Cerebellar cortex (tissue), 1 donor: ENCODE measurements at regions not wholly inside any gene's neighbourhood (a gene's known extent, or its start where the extent isn't known, plus 50 kb on each side); places are given as distances from the start of the nearest gene placed in this dataset.

Source experiments
- DNase-seq: peaks from one replicate; pipeline ENCODE4 v3.0.0-alpha.2; 2015; ENCODE audit warnings: low spot score

DNA sequence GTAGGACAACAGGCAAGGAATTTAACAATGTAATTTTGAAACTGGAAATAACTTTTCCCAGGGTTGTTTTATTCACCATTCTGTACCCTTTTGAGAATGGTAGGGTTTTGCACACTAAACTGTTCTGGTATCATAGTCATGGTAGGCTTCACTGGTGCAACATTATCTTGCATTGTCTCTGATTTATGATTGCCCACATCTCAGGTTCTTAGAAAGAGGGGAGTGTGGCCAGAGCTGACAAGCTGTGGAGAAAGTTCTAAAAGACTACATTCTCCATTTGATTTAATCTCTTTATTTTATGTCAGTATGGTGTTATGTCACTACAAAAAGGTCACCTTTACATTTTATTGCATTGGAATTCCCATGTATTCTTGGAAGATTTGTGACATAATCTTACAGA lies 447.3 kb downstream of the GRIA2 start:
- no peak for DNase-seq

DNA sequence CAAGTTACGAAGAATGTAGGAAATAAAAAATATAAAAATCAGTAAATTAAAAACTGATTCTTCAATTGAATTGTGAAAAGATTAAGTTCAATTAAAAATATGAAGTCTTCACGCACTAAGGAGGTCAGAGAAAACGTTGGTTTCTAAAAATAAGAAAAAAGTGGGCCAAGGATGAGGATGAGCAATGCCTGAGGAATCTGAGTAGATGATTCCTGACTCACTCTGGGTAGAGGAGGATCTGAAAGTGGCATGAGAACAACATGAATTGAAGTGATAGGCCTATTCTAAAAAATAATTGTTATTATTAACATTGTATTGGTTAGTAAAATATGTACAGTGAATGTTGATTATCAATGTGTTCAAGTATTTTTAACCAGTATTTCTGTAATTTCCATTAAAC lies 444.2 kb downstream of the GRIA2 start:
- no peak for DNase-seq

DNA sequence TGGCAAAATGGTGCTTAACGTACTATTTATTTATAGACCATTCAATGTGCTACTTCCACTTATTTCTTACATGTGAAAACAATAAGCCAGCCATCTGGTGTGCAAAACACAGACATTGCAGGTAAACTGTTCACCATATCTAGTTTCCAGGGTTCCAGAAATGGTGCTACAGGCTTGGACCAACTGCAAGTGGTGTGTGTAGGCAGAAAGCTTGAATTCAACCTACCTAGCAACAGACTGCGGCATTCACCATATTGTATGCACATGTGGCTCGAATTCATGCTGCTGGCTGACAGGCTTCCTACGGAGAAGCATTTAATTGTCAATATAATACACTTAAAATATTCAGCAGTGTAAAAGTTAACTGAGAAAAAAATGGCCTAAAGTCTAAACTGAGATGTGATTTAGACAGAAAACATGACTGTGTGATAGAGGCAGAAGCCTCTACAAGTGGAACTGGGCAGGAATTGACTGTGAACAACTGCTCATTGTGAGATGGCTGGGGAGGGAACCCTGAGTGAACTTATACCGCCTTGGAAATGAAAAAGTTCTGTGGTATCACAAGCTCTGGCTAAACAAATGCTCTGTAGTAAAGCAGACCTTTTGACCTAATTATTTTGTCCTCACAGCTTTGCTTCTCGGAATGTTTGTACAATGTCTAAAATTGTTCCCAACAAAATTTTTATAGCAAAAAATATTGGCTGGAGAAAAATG lies 434.7 kb downstream of the GRIA2 start:
- DNase-seq: no peak

DNA sequence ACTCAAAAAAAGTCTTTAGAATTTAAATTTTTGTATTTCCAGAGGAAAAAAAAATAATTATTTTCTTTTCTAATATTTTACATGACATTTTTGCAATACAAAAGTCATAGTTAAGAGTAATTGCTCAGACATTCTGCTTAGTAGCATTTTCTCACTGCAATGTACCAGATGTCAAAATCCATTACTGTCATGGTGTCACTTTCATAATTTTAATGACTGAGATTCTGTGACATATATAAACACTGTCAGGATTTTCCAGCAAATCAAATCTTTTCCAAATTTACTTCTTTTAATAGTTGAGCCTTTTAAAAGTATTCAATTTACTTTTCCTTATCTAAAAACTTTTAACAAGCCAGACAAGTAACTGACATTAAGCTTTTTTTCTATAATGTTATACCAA lies 422.7 kb downstream of the GRIA2 start:
- no peak for DNase-seq

DNA sequence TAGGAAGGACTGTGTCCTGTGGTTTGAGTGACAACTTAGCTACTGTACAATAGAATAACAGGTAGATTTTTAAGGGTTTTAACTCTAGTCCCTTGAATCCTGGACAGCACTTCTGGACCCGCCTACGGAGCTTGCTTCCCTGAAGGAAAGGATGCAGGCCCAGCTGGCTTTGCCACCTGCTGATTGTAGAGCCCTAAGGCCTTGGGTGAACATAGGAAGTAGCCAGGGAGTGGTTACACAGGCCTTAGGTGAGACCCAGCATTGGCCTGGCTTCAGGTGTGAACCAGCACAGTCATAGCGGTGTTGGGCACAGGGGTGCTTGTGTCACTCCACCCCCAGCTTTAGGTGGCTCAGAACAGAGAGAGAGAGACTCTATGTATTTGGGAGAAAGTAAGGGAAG lies 413.5 kb downstream of the GRIA2 start:
- DNase-seq: no peak

DNA sequence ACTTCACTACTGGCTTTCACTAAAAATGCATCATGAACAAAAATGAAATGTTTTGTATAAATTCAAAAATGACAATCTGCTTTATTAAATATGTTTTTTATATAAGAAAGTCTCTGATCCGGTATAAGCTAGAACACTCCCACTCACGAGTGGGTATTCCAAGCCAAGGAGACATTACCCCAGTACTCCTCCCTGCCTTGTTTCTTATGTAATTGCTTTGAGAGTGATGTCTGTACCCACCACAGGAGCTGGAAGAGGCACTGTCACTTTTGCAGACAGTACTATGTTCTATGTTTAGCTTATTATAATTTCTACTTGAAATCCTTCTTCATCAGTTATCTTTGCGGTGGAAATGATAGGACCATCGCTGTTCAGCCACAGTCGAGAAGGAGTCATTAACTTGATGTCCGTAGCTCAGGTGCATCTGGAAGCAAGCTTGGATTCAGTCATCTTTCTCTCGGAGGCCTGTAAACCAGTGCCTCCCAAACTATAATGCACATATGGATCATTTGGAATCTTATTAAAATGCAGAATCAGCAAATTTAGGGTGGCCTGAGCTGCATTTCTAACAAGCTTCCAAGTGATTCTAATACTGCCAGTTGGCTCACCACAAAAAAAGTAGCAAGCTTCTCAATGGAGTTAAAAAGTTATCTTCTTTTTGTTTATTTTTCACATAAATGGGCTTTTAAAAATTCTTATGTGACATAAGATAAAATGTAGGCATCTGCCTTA lies 396.4 kb downstream of the GRIA2 start:
- DNase-seq: no peak

DNA sequence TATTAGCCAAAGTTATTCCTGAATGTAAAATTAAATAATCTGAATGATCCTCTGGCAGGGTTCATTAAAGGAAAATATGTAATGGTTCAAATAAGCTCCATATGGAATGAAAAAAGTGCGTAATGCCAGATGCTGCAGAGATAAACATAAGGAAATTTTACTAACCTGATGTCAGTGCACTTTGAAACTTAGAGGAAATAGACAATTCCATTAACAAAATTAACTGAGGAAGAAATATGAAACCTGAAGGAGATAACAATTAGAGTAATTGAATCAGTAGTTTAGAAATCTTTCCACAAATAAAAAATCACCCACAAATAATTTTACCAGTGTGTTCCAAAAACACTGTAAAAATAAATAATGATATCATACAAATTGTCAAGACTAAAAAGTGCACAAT lies 387.5 kb downstream of the GRIA2 start:
- DNase-seq: no peak

DNA sequence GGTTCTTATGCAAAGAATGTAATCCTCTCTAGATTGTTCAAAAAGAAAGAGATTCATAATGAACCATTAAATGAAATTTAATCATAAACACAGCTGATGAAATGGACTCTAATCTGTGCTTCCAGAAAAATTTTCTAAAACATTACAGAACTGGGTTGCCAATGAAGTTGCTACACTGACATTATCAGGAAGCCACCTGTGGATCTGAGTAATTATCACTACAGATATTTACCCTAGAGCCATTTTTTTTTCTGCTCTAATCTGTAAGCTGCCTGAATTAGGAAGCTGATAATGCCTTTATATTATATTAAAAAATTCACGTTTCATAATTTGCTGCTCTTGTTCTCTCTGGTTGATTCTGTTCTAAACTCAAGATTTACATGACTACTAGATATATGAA lies 380.1 kb downstream of the GRIA2 start:
- no peak for DNase-seq

DNA sequence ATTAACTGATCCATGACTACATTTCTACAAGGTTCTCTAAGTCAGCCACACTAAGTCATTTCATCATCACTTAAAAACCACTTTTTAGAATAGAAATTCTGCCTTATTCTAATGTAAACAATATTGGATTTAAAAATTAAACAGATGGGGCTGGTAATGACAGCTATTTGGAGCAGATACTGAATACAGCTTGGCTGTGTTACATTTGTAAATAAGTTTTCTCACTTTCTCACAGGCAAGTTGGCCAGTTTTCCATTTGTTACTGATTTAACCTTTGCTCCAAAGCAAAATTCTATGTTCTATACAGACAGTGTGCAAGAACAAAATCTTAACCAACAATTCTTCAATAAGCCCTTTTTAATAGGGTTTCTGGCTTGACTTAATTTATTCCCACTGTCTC lies 370.7 kb downstream of the GRIA2 start:
- DNase-seq: no peak

DNA sequence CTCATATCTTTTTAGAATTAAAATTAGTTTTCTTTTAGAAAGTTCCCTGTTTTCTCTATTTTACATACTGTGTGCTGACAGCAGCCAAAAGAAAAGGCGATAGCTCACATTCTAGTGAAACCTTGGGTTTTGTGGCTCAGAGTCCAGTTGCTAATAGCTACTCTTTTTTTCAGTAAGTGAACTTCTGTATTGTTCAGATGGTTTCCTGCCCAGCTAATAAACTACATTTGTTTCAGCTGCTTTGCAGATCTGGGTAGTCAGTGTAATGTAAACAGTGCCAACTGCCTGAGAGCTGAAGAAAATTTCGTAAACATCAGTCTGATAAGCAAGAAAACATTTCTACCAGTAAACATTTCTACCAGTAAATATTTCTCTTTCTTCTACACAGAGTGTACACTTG lies 370.2 kb downstream of the GRIA2 start:
- DNase-seq: no peak

DNA sequence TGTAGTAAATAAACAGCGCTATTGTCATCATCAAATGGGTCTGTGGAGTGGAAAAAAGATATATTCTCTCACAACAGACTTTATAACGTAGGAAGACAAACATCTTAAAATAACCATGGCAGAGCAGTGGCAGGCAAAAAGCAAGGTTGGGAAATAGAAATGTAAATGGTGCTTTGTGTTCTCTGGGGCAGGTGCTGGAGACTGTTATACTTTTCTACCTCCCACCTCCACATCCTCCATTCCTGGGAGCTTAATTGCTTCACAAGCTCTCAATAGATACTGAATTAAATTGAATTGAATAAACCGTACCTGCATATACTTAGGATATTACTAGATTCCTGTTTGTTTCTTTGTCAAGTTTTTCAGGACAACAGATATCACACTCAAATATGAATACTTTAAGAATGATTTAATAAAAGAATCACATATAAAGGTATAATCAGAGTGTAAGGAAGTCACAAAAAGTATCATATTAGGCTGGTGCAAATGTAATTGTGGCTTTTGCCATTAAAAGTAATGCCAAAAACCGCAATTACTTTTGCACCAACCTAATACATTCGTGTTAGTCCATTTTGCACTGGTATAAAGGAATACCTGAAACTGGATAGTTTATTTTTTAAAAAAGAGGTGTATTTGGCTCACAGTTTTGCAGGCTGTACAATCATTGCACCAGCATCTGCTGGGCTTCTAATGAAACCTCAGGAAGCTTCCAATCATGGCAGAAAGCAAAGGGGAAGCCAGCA lies 367.3 kb downstream of the GRIA2 start:
- DNase-seq: no peak

DNA sequence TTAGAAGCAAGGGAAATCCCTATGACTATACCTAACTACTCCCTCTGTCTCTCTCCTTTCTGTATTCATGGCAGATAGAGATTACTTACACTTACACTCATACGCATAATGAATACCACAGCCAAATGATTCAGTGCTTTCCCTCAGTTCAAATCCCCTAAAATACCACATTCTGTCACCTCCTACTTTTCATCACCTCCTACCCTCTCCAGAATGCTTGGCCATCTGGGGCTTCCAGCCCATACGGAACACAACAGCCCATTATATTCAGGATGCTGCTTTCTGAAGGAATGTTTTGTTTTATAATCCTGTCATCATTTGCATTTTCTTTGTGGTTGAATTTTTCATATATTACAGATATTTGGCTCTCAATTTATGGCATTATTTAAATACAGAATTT lies 361.6 kb downstream of the GRIA2 start:
- no peak for DNase-seq

DNA sequence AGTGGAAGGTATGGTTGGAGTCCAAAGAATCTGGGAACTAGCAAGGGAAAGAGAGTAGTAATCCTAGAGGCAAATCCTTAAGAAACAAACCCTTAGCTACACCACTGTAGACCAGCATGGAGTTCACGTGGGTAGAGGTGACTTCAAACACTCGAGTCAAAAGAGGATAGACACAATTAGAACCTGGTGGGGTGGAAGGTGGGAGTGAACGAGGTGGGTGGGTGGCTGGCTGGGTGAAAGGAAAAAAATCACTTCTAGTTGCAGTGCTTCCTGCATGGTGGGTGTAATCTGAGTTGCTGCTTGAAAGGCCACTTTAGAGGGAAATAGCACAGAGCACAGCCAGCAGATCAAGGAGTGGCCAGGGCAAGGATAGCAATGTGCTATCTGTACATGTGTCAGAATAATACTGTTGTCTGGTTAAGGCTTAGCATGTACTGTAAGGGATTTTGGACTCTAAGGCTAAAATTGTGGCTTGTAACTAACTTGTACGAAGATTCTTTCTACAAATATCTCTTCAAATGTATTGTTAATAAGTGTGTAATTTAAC lies 356.2 kb downstream of the GRIA2 start:
- no peak for DNase-seq

DNA sequence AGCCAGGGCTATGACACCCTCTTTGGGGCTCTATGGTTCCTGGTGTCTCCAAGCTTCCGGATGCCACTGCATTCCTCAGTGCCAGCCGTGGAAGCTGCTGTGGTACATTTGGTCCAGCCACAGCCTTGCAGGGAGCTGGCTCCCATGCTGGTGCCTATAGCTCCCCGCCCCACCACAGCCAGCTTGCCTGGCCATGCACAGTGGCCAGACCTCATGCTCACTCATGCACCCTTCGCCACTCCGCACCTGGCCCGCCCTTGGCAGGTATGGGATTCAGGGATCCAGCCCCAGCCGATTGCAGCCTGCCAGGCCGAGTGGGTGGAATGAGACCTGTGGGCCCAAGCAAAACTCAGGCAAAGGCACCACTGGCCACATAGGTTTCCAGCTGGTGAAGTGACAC lies 354.8 kb downstream of the GRIA2 start:
- DNase-seq: no peak

DNA sequence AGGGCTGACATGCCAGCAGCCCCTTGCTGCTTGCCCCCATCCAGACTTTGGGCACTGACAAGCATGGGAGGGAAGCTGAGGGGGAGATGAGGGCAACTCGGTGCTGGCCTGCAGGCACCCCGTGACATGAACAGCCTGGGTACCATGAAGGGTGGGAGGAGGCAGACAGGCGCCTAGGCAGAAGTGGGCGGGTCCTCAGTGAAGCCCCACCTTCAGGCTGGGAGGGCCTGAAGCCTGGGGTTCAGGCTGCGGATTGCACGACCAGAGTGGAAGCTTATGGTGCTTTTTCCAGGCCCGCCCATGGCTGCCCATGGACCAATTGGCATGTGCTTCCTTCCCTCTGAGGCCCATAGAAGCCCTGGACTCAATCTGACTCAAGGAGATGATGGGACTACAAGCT lies 354.1 kb downstream of the GRIA2 start:
- no peak for DNase-seq

DNA sequence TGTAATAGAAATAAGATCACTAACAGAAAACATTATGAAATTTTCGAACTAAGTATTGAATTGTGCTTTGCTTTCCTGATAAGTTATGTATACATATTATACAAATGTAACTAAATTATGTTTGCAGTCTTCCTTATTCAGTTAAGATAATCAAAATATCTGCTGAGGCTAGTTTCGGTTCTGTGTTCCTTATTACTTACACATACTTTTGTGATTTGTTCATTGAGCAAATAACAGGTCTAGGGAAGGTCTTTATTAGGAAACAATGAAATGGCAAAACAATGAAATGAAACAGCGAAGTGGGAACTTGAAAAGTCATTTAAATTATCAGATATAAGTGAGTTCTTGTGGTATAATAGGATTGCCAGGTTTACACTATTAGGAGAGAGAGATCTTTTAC lies 352.4 kb downstream of the GRIA2 start:
- DNase-seq: no peak

DNA sequence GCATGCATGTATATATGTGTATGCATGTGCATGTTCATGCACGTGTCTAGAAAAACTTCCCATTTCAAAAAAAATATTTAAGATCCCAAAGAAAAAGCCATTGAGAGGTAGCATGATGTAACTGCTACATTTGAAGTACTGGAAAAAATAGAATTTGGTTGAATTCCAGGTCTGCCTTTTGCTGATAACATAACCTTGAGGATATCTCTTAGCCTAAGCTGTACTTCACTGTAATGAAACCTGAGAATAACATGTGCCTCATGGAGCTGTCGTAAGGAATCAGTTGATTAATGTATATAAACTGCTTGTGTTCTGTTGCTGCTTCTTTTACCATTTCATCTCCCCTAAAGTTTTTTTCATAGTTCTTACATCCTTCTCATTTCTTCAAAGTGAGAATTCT lies 351.8 kb downstream of the GRIA2 start:
- DNase-seq: no peak

DNA sequence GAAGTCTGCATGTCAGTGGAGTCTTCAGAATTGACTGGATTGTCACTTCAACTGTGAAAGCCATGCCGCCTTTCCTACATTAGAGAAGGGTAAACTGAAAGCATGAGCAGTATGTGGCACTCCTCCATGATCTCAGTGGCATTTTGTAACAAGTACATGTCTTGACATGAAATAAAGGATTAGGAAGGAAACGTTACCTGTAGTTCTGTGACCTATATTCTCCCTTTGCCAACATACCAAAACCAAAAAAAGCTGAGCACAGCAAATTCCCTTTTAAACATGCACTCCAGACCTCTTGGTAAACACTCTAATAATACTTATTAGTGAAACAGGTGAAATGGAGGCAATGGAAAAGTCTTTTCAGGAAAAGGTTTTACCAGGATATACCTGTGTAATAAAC lies 344.2 kb downstream of the GRIA2 start:
- DNase-seq: no peak

DNA sequence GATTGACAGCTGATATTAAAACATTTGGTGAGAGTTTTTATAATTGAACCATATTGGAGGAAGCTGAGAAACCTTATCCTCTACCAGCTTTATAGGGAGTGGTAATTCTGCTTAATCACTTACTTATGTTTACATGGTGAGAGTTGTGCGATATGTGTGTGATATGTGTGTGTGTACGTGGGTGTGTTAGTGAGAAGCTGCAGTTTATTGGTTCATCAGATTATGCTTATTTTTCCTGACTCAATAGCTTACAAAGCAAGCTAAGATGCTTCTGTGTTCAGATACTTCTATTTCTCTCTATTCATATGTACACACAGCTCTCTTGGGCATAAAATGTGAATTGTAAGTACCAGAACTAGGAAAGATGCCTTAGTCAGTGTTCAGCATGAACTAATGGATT lies 343.7 kb downstream of the GRIA2 start:
- no peak for DNase-seq

DNA sequence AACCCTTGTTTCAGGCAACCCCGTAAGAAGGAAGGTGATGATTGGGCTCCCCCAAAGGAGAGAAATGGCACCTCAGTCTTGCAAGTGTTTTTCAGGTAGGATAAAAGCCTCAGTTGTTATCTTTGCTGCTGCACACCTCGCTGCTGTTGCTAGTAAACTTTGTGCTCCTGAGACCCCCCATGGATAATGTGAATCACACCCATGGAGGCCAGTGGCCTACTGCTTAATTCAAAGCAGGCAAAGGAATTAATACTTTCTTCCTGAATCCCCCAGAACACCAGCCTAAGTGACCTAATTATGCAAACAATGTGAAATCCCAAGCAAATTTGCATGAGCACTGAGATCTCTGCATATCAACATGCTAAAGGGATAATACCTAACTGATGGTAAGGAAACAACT lies 337.5 kb downstream of the GRIA2 start:
- DNase-seq: no peak

DNA sequence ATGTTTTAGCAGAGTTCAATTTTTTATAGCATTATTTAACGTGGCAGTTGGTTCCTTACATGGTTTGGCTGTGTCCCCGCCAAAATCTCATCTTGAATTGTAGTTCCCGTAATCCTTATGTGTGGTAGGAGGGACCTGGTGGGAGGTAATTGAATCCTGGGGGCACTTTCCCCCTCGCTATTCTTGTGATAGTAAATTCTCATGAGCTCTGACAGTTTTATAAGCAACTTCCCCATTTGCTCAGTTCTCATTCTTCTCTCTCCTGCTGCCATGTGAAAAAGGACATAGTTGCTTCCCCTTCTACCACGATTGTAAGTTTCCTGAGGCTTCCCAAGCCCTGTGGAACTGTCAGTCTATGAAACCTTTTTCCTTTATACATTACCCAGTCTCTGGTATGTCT lies 329.5 kb downstream of the GRIA2 start:
- DNase-seq: no peak

DNA sequence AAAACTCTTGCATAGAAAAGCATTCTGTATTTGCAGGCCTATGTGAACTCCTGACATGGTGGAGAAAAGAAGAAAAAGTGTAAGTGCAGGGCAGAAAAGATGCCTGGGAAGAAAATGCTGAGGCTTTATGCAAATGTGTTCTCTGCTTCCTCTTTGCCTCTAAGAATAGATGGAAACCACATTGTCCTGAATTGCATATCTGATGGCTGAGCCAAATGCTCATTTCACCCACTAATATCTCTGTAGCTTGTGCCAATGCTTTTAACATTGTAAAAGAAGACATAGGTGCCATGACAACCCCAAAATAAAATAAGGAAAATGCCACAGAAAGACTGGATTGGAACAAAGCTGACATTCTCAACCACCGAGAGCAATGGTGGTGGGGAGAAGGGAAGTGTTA lies 307.4 kb downstream of the GRIA2 start:
- DNase-seq: no peak

DNA sequence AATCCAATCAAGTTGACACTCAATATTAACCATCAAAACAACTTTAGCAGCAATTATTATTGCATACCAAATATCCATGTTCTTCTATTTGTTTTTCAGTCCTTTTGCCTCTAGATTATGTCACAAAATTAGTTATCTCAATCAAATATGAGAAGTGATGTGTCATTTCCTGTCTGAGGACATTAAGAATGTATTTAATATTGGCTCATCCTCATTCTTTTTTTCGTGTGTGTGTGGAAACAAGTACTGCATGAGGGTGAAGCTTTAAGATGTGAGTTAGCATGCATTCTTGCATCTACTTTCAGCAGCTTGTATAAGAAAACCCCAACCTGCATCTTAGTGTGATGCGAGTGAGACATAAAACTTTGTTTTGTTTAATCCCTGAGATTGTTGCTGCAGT lies 301.4 kb downstream of the GRIA2 start:
- DNase-seq: no peak
